Colonic mucosa (tissue), 4 donors: ENCODE measurements at regions not wholly inside any gene's neighbourhood (a gene's known extent, or its start where the extent isn't known, plus 50 kb on each side); places are given as distances from the start of the nearest gene placed in this dataset.

Source experiments
- DNase-seq: peaks from one replicate; pipeline ENCODE4 v3.0.0-alpha.2; 2020
- H3K27ac ChIP-seq: fragments of 200-600 bp; one replicate; pipeline ENCODE4 v1.8.0; 2021
- H3K27me3 ChIP-seq: fragments of 200-600 bp; one replicate; pipeline ENCODE4 v1.8.0; 2021
- H3K36me3 ChIP-seq: fragments of 200-600 bp; one replicate; pipeline ENCODE4 v1.8.0; 2021
- H3K4me1 ChIP-seq: fragments of 200-600 bp; one replicate; pipeline ENCODE4 v1.8.0; 2021; ENCODE audit warnings: mild to moderate bottlenecking
- H3K4me3 ChIP-seq: fragments of 200-600 bp; one replicate; pipeline ENCODE4 v1.8.0; 2021
- H3K9ac ChIP-seq, 2 donors: one replicate each; pipeline ENCODE4 v1.7.0; 2013; ENCODE audit warnings: control low read depth in 2 of 2, low read depth in 2 of 2, low read length in 2 of 2
- H3K9me3 ChIP-seq: fragments of 200-600 bp; one replicate; pipeline ENCODE4 v1.8.0; 2021
- CTCF ChIP-seq: fragments of 200-600 bp; IDR thresholded peaks from one replicate; pipeline ENCODE4 v1.8.0; 2022; ENCODE audit warnings: antibody characterized with exemption, mild to moderate bottlenecking
- intact Hi-C: fragments of 100-400 bp; cut with DNase I; formaldehyde crosslinking; loops from one replicate; pipeline ENCODE4 v1.14.1; 2022
- donor health status: healthy.
- donor health status: DM: no; HTN: no; CAD: no.
- donor health status: DM: no; HTN: no; CAD: no.

- Histone ChIP-seq H3K4me3 (no peak overlapping the region), H3K9ac (no peak overlapping the region), H3K36me3 (no peaks in the 10 kb centered on the region), H3K9me3 (no peaks in the 10 kb centered on the region), H3K27me3 (no peaks in the 10 kb centered on the region), H3K27ac (no peak overlapping the region), H3K4me1 (no peaks in the 10 kb centered on the region)
- no peak for DNase-seq
- intact Hi-C loops = no loop called here
- TF ChIP-seq CTCF = no peak
These were observed 357.3 kb downstream of the NPHP4 start for GRCh38 chr1:5634893-5635292.

- no peak overlapping the region for H3K4me3 ChIP-seq
- DNase-seq = no peak
- intact Hi-C loops = no loop called here
- H3K9ac ChIP-seq = no peak overlapping the region
- no peak for TF ChIP-seq CTCF
- H3K27me3 ChIP-seq = no peaks in the 10 kb centered on the region
- no peaks in the 10 kb centered on the region for H3K9me3 ChIP-seq
- H3K36me3 ChIP-seq = no peaks in the 10 kb centered on the region
- H3K27ac ChIP-seq = no peak overlapping the region
- H3K4me1 ChIP-seq = no peaks in the 10 kb centered on the region
These were observed 359.4 kb downstream of the NPHP4 start for GRCh38 chr1:5632814-5633213.

- H3K4me3 ChIP-seq = no peak overlapping the region
- no peak overlapping the region for H3K27ac ChIP-seq
- no peaks in the 10 kb centered on the region for H3K36me3 ChIP-seq
- TF ChIP-seq CTCF = no peak
- H3K27me3 ChIP-seq = no peaks in the 10 kb centered on the region
- no peaks in the 10 kb centered on the region for H3K4me1 ChIP-seq
- DNase-seq = peak; percentile 45
- intact Hi-C loops = no loop called here
- H3K9me3 ChIP-seq = no peaks in the 10 kb centered on the region
- H3K9ac ChIP-seq = no peak overlapping the region
These were observed 360.0 kb downstream of the NPHP4 start for GRCh38 chr1:5632224-5632623.

- H3K27me3 ChIP-seq = no peaks in the 10 kb centered on the region
- no peaks in the 10 kb centered on the region for H3K4me1 ChIP-seq
- no peaks in the 10 kb centered on the region for H3K9me3 ChIP-seq
- intact Hi-C loops = no loop called here
- no peak overlapping the region for H3K9ac ChIP-seq
- no peak for TF ChIP-seq CTCF
- H3K27ac ChIP-seq = no peak overlapping the region
- H3K36me3 ChIP-seq = no peaks in the 10 kb centered on the region
- DNase-seq = no peak
- no peak overlapping the region for H3K4me3 ChIP-seq
These were observed 363.8 kb downstream of the NPHP4 start for GRCh38 chr1:5628416-5628815.

GRCh38 chr1:5623399-5623798 lies 368.8 kb downstream of the NPHP4 start:
- no peaks in the 10 kb centered on the region for H3K27me3 ChIP-seq
- TF ChIP-seq CTCF = no peak
- no peaks in the 10 kb centered on the region for H3K36me3 ChIP-seq
- no peak overlapping the region for H3K27ac ChIP-seq
- H3K9me3 ChIP-seq = no peaks in the 10 kb centered on the region
- no peak overlapping the region for H3K9ac ChIP-seq
- H3K4me3 ChIP-seq = no peak overlapping the region
- no peak for DNase-seq
- H3K4me1 ChIP-seq = no peaks in the 10 kb centered on the region
- intact Hi-C loops = no loop called here

- no peak for DNase-seq
- no peak overlapping the region for H3K27ac ChIP-seq
- H3K4me3 ChIP-seq = no peak overlapping the region
- no peak overlapping the region for H3K9ac ChIP-seq
- H3K27me3 ChIP-seq = no peaks in the 10 kb centered on the region
- no peaks in the 10 kb centered on the region for H3K4me1 ChIP-seq
- TF ChIP-seq CTCF = no peak
- H3K9me3 ChIP-seq = no peaks in the 10 kb centered on the region
- H3K36me3 ChIP-seq = no peaks in the 10 kb centered on the region
- intact Hi-C loops = no loop called here
These were observed 369.8 kb downstream of the NPHP4 start for GRCh38 chr1:5622412-5622811.
